Nucleus accumbens (tissue), 56 donors: ENCODE measurements at regions not wholly inside any gene's neighbourhood (a gene's known extent, or its start where the extent isn't known, plus 50 kb on each side); places are given as distances from the start of the nearest gene placed in this dataset.
"Not testable (repeated sequence)": the region's sequence is repeated elsewhere in the genome, so short reads cannot be mapped to it uniquely, and the experiment has no call there.

Experiments used
- DNase-seq, 56 donors: peaks; one replicate each; lab custom pipeline; 2025; lab: John Stamatoyannopoulos, UW

DNA sequence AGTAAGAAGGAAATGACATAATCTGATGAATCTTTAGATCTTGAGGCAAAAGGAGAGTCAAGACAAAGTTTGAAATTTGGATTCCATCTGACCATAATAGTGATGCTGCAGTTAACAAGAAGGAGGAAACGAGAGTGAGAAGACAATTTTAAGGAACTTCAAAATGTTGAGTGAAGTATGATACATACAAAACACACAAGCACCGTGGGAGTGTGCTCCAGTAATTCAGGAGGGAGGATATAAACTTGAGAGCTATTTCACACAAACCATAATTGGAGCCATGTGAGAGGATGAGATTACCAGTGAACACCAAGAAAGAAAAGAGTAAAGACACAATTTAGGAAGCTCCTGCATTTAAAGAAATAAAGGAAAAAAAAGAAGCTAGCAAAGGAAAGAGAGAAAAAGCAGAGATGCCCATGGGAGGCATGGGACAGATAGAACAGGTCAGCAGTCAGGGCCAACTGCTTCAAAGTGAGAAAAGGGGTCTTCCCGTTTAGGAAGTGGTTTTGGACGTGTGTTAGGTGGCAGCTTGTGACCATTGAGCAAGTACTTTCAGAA lies 150.7 kb upstream of the SLC7A11 start:
- DNase-seq = no peak

DNA sequence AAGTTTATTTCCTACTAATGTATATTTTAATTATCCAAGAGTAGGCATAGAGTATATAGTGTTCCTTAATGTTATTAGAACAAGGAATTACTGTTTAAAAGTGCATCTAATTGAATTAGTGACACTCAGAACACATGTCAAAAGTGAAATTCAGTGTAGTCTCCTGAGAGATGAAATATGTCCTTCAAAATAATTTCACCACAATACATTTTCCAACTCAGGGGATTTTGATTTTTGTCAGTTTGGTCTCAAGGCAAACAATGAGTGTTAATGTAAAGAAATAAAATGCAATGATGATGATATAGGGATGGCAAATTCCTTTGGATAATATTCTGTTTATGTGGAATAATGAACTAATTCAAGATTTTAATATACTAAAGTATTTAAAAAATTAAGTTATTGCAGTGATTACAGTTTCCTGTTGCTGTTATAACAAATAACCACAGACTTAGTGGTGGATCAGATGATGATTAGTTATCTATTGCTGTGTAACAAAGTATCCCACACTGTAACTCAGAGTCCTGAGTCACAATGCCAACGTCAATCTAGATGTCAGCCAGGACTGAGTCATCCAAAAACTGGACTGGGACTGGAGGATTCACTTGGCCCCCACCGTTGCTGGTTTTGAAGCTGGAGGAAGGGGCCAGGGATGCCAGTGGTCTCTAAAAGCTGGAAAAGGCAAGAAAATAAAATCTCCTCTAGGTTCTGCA lies 148.0 kb upstream of the SLC7A11 start:
- DNase-seq = peak in 1 of 56 donors; percentile 1

DNA sequence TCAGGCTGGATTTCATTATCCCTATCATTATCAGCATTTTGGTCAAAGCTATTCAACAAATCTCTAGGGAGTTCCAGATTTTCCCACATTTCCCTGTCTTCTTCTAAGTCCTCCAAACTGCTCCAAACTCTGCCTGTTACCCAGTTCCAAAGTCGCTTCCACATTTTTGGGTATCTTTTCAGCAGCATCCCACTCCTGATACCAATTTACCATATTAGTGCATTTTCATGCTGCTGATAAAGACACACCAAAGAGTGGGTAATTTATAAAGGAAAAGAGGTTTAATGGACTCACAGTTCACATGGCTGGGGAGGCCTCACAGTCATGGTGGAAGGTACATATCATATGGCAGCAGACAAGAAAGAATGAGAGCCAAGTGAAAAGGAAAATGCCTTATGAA lies 132.8 kb upstream of the SLC7A11 start:
- no peak for DNase-seq

DNA sequence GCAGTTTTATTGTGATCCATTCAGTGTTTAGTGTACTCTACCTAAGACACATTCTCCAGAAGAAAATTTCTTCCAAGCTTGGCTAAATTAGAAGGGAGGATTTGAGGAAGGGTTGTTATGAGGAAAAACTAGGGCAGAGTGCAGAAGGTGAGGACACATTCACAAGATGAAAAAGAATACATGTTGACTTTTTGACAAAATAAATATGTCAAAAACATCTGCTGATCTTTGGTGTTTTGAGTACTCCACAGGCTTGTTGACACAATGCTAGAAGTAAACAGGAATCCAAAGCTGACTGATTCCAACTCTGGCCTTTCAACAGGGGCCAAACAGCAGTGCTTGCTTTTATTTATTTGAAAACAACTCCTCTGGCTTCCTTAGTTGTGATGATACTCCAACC lies 125.8 kb upstream of the SLC7A11 start:
- no peak for DNase-seq

DNA sequence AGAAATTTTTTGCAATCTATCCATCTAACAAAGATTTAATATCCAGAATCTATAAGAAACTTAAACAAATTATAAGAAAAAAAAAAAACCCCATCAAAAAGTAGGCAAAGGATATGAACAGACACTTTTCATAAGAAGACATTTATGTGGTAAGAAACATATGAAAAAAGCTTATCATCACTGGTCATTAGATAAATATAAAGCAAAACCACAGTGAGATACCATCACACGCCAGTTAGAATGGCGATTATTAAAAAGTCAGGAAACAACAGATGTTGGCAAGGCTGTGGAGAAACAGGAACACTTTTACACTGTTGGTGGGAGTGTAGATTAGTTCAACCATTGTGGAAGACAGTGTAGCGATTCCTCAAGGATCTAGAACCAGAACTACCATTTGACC lies 110.3 kb upstream of the SLC7A11 start:
- not testable (repeated sequence) for DNase-seq

DNA sequence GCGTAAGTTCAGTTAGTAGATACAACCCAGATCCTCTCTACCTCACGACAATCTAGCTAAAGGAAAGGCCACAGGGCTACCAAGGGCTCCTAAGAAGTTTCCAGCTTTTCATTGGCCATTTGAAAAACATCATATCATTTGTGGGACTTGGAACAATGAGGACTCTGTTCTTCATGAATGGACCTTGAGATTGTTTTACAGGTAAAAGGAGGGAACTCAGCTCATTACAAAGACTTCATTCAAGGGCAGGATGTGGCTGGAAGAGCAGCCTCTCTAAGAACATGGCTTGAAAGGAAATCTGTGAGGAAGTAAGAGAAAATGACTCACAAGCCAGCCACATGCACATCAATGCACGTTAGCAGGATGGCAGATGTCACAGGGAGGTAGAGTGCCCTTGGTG lies 105.9 kb upstream of the SLC7A11 start:
- DNase-seq = no peak

DNA sequence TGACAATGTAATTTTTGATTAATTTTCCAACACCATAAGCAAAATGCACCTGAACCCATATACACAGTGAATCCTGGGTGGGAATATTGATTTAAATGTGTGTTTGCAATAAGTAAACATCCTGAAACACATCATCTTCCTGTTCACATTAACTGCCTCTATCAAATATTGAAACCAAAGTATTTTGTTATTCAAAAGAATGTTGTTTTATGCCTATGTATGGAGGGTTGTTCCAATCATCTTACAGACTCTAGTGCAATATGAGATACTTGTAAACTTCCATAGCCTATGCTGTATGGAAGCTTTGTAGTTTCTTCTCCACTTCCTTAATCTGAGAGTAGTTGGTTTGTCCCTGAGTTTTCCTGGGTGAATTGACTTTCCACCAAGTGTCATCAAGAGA lies 105.4 kb upstream of the SLC7A11 start:
- no peak for DNase-seq

DNA sequence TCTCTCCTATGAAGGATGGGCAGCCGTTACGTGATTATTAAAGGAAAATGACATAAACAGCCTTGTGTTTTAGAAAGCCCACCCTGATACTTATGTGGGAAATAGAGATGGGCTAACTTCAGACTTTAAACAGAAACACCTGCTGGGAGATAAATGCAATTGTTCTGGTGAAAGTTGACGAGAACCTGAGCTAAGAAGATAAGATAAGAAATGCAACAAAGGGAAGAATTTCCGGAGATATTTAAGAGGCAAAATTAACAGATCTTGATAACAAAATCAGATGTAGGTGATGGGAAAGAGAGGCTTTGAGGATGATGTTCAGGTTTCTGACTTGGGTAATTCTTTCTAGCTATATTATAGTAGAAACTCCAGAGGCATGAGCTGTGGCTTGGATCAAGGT lies 102.7 kb upstream of the SLC7A11 start:
- no peak for DNase-seq

DNA sequence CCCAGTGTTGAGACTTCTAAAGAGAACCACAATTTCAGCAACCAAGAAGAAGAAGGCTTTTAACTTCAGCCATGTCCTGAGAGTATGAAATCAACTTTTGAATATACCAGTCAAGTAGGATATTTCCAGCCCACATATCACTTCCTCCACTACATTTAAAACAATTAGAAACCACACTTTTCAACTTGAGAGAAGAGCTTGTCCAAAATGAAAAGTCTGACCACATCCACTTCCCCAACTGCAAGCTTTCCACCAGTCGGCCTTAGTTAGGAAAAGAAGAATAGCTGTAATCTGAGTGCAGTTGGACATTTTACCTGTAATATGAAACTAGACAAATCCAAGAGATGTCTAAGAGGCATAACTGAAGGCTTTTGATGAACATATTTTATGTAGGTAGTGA lies 101.9 kb upstream of the SLC7A11 start:
- DNase-seq = no peak

DNA sequence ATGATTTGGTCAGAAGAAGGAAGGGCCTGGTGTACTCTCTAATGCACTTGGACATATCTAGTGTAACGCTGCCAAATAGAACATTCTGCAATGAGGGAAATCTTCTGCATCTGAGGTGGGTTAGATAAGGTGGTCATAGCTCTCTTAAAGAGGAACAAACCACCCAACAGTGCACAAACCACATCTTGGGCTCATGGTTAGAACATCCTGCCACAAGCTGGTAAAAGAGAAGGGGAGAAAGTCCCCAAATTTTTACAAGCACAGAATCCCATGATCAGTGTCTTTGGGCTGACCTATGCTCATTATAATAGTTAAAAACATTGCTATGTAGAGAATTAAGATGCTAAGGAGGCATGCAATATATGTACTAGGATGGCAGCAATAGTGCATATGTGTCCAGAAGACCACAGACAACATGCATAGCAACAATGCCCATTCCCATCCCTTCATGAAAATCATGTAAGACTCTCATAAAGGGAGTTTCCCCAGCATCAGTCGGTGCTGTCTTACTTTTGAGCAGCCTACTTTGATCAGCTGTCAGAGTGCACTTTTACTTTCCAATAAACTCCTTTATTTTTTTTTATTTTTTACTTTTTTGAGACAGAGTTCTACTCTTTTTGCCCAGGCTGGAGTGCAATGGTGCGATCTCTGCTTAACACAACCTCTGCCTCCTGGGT lies 99.7 kb upstream of the SLC7A11 start:
- no peak for DNase-seq

DNA sequence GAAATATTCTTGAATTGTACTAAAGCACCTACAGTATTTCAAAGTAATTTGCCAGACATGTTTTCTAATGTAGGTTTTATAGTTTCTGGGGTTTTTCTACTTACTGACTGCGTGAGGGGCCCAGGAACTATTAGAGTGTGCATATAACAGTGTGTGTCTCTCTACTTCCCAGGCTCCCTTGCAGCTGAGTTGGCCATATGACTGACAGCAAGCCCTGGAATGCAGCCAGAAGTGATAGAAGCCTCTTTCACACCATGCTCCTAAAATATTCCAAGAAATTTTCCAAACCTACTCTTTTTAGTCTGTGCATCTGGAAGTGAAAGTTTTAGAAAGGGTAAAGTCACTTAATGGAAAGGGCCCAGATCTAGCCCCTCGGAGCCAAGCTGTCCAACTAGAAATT lies 96.7 kb upstream of the SLC7A11 start:
- DNase-seq = no peak

DNA sequence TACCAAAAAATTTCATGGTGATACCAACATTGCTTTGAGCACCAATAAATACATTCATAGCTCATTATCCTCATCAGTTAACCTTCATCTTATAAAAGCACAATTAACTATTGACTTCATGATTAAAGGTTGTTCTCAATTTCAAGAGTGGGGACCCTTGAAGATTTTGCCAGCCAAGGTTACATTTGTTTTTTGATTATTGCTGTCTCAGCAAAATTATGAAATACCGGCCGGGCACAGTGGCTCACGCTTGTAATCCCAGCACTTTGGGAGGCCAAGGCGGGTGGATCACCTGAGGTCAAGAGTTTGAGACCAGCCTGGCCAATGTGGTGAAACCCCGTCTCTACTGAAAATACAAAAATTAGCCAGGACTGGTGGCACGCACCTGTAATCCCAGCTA lies 96.1 kb upstream of the SLC7A11 start:
- DNase-seq = not testable (repeated sequence)

DNA sequence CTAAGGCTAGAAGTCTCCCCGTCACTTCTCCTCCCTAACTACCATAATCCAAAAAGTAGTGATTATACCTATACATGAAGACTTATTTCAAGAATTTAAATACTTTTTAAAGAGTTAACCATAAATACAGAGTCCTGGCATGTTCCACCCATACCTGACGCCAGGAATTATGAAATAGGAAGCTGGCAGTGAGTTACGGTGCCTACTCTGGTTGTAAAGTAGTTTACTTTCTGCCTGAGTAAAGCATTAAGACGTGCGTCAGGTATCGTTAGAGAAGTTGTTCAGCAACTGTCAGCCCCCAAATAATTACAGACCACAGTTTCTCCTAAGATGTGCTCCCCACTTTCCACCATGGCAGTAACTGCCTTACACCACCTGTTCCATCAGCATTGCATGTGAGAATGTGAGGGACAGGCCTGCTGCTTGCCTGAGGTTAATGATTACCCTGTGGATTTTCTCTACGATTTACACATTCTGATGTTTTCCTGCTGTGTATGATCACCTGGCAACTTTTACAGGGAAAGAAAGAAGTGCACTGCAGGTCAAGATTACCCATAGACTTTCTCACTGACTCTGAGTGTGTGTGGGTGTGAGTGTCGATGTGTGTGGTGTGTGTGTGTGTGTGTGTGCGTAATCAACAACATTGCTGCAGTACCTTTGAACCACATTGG lies 92.3 kb upstream of the SLC7A11 start:
- no peak for DNase-seq

DNA sequence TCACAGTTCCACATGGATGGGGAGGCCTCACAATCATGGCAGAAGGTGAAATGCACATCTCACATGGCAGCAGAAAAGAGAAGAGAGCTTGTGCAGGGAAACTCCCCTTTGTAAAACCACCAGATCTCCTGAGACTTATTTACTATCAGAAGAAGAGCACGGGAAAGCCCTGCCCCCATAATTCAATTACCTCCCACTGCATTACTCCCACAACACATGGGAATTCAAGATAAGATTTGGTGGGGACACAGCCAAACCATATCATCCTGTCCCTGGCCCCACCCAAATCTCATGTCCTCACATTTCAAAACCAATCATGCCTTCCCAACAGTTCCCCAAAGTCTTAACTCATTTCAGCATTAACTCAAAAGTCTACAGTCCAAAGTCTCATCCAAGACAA lies 90.3 kb upstream of the SLC7A11 start:
- DNase-seq = not testable (repeated sequence)

DNA sequence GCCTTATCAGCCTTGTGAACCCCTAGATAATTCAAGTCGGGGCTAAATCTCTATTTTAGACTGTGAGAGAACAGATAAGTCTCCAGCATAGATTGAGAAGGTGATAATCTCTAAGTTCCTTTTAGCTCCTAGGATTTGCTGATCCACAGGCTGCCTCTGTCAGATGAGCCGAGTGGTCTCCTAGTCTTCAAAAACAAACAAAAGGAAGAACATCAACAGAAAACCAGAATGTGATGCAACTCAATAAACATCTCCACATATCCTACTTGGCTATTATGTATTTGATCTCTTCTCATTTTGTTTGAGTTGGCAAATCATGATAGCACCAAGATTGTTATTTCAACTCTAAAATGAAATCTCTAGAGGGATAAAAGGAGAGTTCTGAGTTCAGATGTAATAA lies 88.4 kb upstream of the SLC7A11 start:
- no peak for DNase-seq

DNA sequence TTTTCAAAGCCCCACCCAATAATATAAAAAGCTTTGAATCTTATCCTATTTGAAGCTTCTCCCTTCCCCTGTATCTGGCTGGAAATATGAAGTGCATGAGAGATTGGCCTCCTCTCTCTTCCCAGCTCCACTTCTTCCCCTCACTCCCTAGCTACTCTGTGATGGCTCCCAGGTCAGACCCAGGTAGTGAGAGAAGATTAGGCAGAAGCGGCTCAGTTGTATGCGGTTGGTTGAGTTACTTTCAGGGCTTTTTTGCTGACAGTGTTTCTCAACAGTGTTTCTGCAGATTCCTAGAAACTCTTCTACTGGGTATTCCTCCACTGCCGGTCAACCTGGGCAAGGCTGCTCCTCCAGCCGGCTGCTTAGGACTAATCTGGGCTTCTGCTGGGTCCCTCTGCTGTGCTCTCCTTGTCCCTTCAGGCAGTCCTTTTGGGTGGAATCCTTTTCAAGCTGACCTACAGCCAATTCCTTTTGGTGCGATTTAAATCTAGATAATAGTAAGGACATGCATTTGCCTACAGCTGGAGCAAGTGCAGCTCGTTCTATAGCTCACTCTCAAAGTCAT lies 87.4 kb upstream of the SLC7A11 start:
- no peak for DNase-seq

DNA sequence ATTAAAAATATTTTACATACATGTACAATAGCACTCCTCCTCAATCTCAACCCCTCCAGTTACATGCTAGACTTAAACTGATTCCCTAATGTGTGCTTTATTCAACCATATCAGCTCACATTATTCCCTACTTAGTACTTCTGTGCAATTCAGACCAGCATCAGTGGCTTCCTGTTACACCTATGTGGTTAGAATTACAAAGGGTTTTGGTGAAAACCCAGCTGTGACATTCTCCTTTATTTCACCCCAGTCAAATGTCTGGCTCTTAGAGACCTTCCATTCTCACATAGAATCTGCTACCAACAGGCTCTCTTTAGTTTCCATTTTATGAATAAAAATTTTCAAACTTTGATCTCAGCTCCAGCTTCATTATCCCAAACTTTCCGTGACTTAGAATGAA lies 85.2 kb upstream of the SLC7A11 start:
- DNase-seq = no peak

DNA sequence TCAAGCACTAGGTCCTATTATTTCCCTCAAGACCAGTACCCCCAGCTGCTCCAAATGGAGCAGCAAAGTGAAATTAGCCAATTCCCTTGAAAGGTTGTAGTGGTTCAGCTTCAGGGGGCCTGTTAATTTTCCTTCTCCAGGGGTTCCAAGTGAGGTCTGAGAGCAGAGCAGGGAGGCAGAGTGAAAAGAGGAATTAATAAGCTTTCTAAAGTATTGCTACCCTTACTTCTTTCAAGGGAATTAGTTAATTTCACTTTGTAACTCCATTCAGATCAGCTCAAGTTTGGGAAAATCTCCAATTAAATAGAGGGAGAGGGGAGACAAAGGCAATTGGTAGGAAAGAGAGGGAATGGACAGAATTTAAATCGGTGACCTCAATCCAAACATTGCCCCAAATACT lies 78.7 kb upstream of the SLC7A11 start:
- DNase-seq = peak in 6 of 56 donors; percentile 2 to 29 (median 19)

DNA sequence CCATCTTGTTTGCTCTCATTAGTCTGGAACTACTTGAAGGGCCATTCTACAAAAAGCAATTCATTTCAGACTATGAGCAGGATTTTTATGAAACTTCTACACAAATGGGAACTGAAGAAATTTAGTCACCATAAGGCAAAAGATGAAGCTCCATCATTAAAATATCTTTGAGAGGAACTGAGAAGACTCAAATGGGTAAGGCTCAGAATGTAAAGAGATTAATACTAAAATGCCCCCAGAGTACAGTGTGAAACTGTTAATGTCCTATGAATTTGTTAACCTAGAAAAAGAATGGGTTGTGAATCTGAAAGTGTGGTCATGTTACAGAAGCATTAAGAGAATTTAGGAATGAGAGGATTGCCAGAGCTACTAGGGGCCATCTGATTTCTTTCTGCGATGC lies 77.9 kb upstream of the SLC7A11 start:
- DNase-seq = no peak

DNA sequence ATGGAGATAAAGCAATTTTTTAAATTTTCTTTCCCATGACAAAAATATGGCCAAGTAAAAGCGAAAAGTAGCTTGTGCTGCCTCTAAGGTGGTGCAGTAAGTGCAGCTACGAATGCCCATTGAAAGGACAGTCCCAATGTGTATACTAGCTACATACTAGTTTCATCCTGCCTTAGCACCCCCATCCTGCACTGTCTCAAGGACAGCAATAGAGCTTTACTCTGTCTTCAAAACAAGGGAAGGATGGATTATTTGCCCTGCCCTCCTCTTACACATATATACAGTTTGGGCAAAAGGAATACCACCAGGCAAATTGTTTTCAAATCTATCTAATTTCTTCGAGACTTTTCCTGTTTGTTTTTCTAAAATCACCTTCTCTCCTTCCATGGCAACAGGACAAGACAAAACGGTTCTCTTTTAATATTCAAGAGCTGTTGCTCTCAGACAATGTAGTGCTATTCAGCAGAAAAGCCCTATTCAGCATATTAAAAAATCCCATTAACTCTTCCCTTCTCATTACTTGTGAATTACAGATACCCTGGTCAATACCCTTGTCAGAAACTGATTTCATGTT lies 75.1 kb upstream of the SLC7A11 start:
- DNase-seq = no peak

DNA sequence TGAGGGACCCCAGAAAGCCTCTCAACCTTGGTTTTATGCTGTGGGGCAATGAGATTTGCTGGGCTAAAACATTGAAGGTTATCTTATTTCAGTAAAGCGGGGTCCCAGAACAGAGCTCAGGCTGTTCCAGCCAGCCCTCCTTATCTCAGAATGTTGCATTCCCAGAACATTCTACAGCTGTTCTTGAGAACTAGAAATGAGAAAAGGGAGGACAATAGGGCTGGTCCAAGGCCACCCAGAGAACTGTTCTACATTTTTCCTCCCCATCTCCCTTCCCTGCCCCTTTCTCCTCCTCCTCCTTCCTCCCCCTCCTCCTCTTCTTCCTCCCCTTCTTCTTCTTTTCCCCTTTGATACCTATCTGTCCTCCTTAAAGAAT lies 70.4 kb upstream of the SLC7A11 start:
- DNase-seq = no peak
